ENCODE measurements at regions not wholly inside any gene's neighbourhood (a gene's known extent, or its start where the extent isn't known, plus 50 kb on each side); places are given as distances from the start of the nearest gene placed in this dataset.

GRCh38 chr4:100843910-100844309 is 326.1 kb upstream of the EMCN start:
- H2BK12ac ChIP-seq (ENCODE audit: insufficient read length, low read depth, low read length), result no peak overlapping the region
- H3K14ac ChIP-seq (ENCODE audit: insufficient read depth, low read length), result no peak overlapping the region
- no peaks in the 10 kb centered on the region for H3K23me2 ChIP-seq (ENCODE audit: insufficient read length, low read depth, low read length, poor library complexity, severe bottlenecking)
- H2BK15ac ChIP-seq (ENCODE audit: low read depth, low read length), result no peak overlapping the region
- H2AFZ ChIP-seq (ENCODE audit: low read length), result no peak overlapping the region
- H3K27ac Mint-ChIP-seq, result no peak overlapping the region
- peaks cover 9% of the 10 kb centered on the region in 2 experiments for H3K4me1 Mint-ChIP-seq
- H3K9me3 Mint-ChIP-seq, result no peaks in the 10 kb centered on the region
- no peaks in the 10 kb centered on the region for H3K27me3 Mint-ChIP-seq (ENCODE audit: low read depth)
- H3K79me1 ChIP-seq (ENCODE audit: insufficient read depth, low read depth, low read length, poor library complexity, severe bottlenecking), result no peaks in the 10 kb centered on the region
- no peak overlapping the region for H3T11ph ChIP-seq (ENCODE audit: low read length)
- H3K56ac ChIP-seq (ENCODE audit: insufficient read length, low read depth, low read length), result no peak overlapping the region
- H3K9me3 ChIP-seq (ENCODE audit: control insufficient read depth, low read depth, low read length), result no peaks in the 10 kb centered on the region
- H2BK20ac ChIP-seq (ENCODE audit: low read depth, low read length, poor library complexity, severe bottlenecking), result no peak overlapping the region
- DNase-seq, result no peak
- H3K79me2 ChIP-seq (ENCODE audit: insufficient read depth, low read length), result no peaks in the 10 kb centered on the region
- no peaks in the 10 kb centered on the region for H4K20me1 ChIP-seq (ENCODE audit: control insufficient read depth, insufficient read depth, insufficient read length)
- H3K4ac ChIP-seq (ENCODE audit: low read depth, low read length), result no peak overlapping the region
- H4K8ac ChIP-seq (replicated peaks; ENCODE audit: insufficient read length, low read depth, low read length), result no peak overlapping the region
- no peak overlapping the region for H2BK120ac ChIP-seq (ENCODE audit: low read depth, low read length, poor library complexity, severe bottlenecking)
- no peak overlapping the region for H4K91ac ChIP-seq (ENCODE audit: insufficient read length, low read depth, low read length)
- no peak overlapping the region for H3K4me2 ChIP-seq (ENCODE audit: insufficient read depth, insufficient read length, low read length)
- no peak overlapping the region for H3K4me3 Mint-ChIP-seq
- no peak overlapping the region for H3K18ac ChIP-seq (ENCODE audit: insufficient read length, low read depth, low read length)
- TF ChIP-seq CTCF (conservative IDR thresholded peaks at IDR 0.05), result no peak
- no peaks in the 10 kb centered on the region for H3K27me3 ChIP-seq (ENCODE audit: insufficient read depth, low read length)
- H3K4me1 ChIP-seq (ENCODE audit: insufficient read depth, low read length), result no peaks in the 10 kb centered on the region
- no peak overlapping the region for H4K5ac ChIP-seq (ENCODE audit: insufficient read length, low read depth, low read length)
- no peak overlapping the region for H2AK5ac ChIP-seq (ENCODE audit: insufficient read length, low read length)
- H3K9ac ChIP-seq (ENCODE audit: extremely low read depth, insufficient read length, low read length), result no peak overlapping the region
- H3K27ac ChIP-seq (ENCODE audit: insufficient read length, low read depth, low read length), result no peak overlapping the region
- H3K36me3 Mint-ChIP-seq (ENCODE audit: insufficient read depth in 1 of 3, low read depth in 3 of 3), result peaks cover 0 to 3% (median 1%) of the 10 kb centered on the region in 3 experiments; a peak in 4 of 7 replicates
- no peak overlapping the region for H2BK5ac ChIP-seq (ENCODE audit: insufficient read length, low read length)
- H3K23ac ChIP-seq (ENCODE audit: insufficient read length, low read depth, low read length), result no peak overlapping the region

All from H9 (cell line).